GM18502 (cell line): ENCODE measurements at regions not wholly inside any gene's neighbourhood (a gene's known extent, or its start where the extent isn't known, plus 50 kb on each side); places are given as distances from the start of the nearest gene placed in this dataset.

Experiments
- ATAC-seq: cut with Tn5 transposase; IDR thresholded peaks from one replicate; pipeline ENCODE4 v1.9.1; 2021; ENCODE audit warnings: mild to moderate bottlenecking; ENCODE audit not compliant: unreplicated experiment, poor library complexity

DNA sequence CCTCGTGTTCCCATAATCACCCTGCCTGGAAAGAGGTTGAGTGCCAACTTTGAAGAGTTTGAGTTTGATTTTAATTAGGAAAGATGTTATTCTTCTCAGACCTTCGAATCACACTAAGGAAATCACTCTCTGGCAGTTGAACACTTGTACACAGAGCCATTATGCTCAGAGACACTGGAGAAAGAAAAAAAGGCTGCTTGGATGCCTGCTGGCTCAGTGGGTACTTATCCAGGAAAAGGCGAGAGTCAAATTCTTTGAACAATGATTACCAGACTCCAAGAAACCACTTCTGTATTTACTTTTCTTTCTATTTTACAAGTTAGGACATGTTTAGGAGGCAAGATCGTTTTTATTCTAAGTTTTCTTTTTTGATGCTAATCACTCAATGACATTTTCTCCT, 438.5 kb upstream of the FAT3 start:
- ATAC-seq: no peak

GRCh38 chr11:91783173-91783572, 441.4 kb upstream of the FAT3 start:
- ATAC-seq: no peak

GRCh38 chr11:91778758-91779157, 445.9 kb upstream of the FAT3 start:
- no peak for ATAC-seq

GRCh38 chr11:91776655-91777054, 448.0 kb upstream of the FAT3 start:
- no peak for ATAC-seq

- no peak for ATAC-seq
Measured at GRCh38 chr11:91773090-91773489, 451.5 kb upstream of the FAT3 start.

DNA sequence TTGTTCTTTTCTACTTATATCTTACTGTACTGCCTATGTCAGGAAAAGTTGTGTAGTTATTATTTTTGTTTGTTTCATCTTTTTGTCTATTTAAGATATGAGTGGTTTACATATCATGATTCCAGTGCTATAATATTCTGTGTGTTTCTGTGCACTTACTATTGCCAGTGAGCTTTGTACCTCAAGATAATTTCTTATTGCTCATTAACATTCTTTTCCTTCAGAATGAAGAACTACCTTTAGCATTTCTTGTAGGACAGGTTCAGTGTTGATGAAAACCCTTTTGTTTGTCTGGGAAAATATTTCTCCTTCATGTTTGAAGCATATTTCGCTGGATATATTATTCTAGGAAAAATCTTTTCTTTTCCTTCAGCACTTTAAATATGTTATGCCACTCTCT, 452.7 kb upstream of the FAT3 start:
- no peak for ATAC-seq

GRCh38 chr11:91768783-91769182, 455.8 kb upstream of the FAT3 start:
- no peak for ATAC-seq

DNA sequence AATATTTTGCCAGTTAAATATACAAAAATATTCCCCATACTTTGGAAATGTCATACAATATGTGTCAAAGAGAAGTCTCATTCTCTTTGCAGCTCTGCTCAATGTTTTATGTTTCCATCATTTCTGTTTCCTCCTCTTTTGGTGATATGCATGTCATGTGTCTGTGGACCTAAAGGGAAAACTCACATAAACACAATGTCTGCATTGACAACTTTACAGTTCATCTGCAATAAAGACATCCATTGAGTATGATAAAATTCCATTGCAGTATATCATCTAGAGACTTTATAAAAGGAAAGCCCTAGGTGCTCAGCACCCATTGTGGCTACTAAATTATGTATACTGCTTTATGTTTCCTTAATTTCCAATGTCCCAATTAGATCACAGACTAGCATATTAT, 461.3 kb upstream of the FAT3 start:
- no peak for ATAC-seq

GRCh38 chr11:91761406-91762025, 463.1 kb upstream of the FAT3 start:
- no peak for ATAC-seq

DNA sequence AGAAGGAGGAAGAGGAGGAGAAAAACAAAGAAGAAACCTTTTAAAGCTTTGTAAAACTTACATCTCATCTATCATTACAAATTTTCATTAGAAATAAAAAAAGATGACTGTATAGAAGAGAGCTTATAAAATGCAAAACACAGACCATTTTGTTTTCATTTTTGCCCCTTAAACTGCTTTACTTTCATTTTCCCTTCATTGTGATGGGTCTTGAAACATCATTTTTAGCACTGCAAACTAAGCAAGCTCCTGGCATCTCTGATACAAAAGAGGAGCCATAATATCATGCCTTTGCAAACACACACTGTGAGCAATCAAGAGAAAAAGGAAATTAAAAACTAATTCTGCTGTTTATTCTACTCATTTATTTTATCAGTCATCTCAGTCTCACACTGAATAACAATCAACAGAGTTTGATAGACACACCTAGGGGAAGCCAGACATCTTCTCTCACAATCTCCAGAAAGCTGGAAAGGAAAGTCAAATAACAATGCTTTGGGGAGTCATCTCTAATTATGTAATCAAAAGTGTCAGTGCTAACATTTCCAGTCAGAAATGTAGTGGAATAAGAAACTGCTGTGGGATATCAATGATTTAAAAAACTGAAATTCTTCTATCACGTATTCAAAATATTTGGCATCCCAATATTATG, 467.7 kb upstream of the FAT3 start:
- no peak for ATAC-seq

DNA sequence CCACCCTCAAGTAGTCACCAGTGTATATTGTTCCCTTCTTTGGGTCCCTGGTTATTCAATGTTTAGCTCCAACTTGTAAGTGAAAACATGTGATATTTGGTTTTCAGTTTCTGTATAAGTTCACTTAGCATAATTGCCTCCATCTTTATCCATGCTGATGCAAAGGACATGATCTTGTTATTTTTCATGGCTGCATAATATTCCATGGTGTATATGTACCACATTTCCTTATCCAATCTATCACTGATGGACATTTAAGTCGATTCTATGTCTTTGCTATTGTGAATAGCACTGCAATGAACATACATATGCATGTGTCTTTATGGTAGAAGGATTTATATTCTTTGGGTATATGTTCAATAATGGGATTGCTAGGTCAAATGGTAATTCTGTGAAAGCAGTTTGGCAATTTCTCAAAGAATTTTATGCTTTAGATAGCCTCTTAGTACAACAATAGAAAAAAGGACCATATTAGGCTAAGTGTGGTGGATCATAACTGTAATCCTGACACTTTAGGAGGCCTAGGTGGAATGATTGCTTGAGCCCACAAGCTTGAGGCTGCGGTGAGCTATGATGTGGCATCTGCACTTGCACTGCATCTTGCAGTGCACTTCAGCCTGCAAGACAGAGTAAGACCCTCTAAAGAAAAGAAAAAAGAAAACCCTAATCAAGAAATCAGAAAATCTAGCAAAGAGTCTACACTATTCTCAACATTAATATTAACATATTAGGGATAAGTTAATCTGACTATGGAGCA, 468.5 kb upstream of the FAT3 start:
- no peak for ATAC-seq

GRCh38 chr11:91755526-91755925, 469.1 kb upstream of the FAT3 start:
- ATAC-seq: no peak

- ATAC-seq: no peak
Measured at GRCh38 chr11:91749251-91749650, 475.4 kb upstream of the FAT3 start.

DNA sequence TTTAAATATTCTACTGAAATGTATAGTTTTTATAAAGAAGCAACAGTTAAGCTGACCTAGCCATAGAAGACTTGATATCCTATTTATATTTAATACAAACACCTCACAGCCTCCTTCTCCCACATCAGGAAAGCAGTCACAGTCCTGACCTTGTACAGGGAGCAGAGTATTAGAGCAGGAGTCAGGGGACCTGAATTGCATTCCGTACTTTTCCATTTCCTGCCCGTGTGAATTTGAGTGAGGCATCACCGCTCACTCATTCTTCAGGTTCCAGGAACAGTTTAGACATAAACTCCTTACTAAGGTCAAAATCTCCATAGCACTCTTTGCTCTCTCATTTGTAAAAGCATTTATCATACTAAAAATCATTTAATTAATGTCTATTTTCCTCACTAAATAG, 482.5 kb upstream of the FAT3 start:
- ATAC-seq: no peak

- no peak for ATAC-seq
Measured at GRCh38 chr11:91731051-91731450, 493.6 kb upstream of the FAT3 start.

- ATAC-seq: no peak
Measured at GRCh38 chr11:91730620-91731019, 494.0 kb upstream of the FAT3 start.

- no peak for ATAC-seq
Measured at GRCh38 chr11:91730057-91730456, 494.6 kb upstream of the FAT3 start.

GRCh38 chr11:91717169-91717568, 507.4 kb upstream of the FAT3 start:
- no peak for ATAC-seq

DNA sequence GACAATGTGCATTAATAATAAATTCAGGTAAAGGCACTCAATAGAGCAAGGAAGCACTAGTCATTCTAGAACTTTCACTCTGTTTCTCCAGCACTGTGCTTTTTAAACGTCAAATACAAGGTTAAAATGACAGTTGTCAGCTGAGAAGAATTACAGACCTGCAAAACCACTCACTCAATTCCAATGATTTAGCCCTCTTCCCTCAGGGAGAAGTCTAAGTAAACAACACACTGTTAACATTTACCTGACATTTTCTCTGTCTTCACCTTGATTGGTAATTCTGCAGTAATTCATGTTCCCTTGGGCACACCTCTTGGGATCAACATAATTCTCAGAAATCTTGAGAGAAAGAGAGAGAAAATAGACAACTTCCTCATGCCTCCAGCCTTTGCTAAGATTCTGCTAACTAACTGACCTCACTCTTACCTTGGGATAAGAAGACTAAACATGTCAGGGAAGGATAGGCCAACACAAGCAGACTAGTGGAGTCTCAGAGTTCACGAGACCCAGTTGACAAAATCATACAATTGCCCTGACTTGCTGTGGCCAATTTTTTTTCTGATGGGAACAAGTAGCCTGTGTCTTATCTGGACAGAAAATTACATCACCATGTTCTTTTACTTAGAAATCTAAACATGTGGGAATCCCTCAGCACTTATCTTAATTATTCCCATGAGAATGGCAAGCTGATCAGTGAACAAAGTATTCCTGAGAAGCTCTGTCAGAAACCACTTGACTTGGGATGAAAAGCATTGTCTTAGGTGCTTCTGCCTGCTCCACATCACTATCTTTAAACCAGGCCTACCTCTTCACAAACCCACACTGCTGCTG, 516.8 kb upstream of the FAT3 start:
- no peak for ATAC-seq

DNA sequence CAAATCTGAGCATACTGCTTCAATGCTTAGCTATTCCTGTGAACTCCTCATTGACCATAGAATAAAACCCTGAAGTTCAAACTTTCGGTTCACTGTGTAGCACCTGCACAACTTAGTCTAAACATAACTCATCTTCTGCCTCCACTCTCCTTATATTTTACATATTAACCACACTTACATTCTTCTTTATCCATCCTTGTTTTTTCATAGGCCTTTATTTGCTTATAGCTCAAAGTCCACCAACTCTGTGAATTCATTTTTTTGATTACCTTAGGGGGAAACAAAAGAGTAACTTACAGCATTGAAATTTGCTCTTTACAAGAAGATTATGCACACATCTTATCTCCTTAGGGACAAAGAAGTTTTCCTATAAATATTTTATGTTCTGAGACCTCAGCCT, 521.6 kb upstream of the FAT3 start:
- ATAC-seq: no peak

GRCh38 chr11:91700854-91701253, 523.8 kb upstream of the FAT3 start:
- no peak for ATAC-seq
